RPMI7951 (cell line): ENCODE measurements at regions not wholly inside any gene's neighbourhood (a gene's known extent, or its start where the extent isn't known, plus 50 kb on each side); places are given as distances from the start of the nearest gene placed in this dataset.
A peak's percentile ranks its signal among the peaks of the same experiment; 100 is the strongest.

Experiments
- DNase-seq: peaks from one replicate; pipeline ENCODE4 v3.0.0-alpha.2; 2012; ENCODE audit warnings: low read depth

DNA sequence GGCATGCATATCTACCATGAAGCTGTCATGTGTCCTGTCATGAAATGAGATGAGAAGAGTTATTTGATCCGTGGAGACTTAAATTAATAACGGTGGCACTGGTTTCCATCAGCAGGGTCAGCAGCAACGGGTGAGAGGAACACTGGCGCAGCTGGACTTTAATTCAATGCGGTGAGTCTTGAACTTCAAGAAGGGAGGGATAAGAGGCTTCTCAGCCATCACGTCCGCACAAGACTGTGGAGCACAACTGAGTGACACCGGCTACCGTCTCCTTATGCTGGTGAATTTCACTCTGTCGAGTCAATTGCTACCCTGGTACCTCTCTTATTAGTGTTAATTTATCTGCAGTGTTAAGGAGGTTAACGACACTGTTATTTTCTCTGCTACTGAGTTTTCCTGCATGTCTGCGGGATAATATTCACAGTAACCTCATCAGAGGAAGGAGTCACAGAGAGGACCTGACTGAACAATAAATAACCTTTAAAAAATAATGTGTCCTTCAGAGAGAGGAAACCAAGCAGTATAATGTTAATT lies 236.8 kb downstream of the EPHA4 start:
- DNase-seq = no peak

DNA sequence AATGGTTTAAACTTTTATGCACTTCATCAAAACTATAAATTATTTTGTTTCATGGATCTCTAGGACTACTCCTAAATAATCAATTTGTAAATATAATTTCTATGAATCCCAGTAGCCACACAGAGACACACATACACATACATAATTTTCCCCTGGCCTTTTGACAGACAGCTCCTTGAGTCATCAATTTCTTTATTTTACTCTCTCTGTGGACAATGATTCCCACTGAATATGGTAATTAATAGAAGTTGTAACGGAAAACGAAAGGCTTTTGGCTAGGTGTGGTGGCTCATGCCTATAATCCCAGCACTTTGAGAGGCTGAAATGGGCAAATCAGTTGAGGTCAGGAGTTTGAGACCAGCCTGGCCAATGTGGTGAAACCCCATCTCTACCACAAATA lies 235.1 kb downstream of the EPHA4 start:
- DNase-seq = no peak

DNA sequence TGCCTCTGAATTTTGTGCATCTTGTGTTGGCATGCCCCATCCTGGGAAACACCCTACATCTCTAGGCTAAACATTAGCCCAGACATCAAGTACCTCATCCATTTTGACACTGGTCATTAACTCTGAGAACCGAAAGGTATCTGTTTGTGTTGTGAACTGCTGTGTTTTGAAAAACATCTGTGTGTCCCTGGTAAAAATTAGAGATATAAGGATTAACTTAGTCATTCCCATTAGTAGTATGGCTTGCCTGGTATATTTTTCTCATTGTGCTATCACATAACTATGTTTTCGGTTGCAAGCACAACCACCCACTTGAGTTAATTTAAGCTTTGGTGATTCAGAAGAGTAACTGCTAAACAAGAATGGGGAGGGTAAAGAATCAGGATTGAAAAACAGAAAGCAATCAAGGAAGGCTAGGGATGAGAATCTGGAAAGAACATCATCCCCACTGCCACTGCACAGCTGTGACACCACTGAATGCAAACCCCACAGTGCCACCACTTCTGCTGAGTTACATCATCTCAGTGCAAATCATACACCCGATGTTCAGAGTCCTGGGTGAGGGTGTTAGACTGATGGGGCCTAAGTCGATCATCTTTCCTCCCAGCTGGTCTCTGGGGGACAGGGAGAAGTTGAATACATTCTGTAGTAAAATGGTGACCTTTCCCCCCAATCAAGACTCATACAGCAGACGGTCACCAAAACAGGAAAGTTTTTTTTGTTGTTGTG lies 234.0 kb downstream of the EPHA4 start:
- no peak for DNase-seq

DNA sequence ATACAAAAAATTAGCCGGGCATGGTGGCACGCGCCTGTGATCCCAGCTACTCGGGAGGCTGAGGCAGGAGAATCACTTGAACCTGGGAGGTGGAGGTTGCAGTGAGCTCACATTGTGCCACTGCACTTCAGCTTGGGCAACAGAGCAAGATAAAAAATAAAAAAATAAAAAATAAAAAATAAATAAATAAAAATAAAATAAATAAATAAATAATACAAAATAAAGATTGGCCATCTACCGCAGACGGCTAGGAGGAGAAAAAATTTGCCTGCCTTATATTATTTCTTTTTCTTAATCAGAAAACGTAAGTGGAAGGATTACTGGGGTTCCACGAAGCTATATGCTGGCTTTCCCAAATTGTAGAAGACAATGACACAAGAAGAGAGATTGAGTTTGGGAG lies 229.7 kb downstream of the EPHA4 start:
- no peak for DNase-seq

DNA sequence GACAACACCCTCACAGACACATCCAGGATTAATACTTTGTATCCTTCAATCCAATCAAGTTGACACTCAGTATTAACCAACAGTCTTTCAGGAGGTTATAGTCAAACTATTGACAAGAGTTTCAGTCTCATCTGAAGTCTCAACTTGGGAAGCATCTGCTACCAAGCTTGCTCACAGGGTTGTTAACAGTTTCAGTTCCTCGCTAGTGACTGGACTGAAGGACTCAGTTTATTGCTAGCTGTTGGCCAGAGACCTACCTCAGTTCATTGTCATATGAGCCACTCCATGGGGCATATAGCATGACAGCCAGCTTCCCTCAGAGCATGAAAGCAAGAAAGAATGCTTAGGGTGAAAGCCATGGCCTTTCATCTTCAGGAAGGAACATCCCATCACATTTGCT lies 228.6 kb downstream of the EPHA4 start:
- DNase-seq = no peak

DNA sequence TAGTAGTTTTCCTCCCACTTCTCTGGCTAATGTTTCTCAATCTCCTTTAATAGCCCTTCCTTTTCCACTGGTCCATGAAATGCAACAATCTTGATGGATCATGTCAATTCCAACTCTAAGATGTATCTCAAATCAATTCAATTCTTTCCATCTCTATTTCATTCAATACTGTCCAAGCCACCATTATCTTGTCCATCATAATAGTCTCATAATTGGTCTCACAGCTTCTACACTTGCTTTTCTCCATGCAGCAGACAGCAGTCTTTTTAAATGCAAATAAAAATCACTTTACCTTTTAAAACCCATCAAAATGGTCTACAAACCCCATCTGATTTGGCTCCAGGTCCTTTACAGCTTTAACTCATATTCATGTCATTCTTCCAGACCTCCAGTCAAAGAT lies 226.6 kb downstream of the EPHA4 start:
- DNase-seq = no peak

DNA sequence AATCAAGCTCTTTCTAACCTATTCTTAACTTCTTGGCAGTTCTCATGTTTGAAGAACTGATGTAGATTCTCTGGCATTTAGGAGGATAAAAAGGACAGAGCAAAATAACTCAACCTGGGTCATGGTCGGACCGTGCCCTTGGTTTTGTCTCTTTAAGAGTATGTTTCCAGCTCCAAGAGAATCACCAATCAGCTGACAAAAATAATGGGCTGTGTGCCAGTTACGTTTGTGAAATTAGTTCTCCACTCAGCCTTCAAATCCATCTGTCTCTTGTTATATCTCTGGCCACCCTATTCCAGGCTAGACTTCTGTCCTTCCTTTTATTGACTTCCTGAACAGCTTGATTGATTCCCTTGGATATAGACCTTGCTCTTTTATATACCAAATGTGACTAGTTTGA lies 225.7 kb downstream of the EPHA4 start:
- DNase-seq = no peak

DNA sequence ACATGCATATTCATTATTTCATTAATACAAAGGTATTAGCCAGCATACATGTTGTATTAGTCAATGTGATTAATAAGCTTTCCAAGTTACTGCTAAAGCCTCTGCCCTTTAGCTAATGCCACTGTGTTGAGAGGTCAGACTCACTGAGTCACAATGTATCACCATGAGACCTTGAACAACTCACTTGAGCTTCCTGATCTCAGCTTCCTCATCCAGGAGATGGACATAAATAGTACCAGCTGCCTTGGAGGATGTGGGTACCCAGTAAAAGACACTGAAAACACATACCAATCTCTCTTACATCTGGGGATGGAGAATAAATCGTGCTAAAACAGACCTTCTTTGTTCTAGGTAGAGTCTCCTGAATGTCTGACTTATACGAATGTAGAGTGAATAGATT lies 224.6 kb downstream of the EPHA4 start:
- DNase-seq = peak; percentile 6

DNA sequence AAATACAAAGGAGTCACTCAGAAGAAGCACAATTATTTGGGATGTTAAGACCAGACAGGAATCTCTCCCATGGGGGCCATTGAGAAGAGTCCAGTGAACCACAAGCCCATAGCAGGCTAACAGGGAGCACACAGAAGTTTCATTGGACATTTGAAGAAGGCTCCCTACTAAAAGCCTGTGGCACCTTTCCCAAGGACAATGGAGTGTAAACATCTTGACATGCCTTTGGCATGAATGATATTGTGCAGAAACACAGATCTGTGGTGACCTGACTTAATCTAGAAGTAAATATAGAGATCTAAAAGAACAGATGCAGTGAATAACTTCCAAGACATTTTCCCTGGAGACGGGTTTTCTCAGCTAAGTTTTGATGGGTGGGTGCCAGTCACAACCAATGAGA lies 221.5 kb downstream of the EPHA4 start:
- DNase-seq = no peak

DNA sequence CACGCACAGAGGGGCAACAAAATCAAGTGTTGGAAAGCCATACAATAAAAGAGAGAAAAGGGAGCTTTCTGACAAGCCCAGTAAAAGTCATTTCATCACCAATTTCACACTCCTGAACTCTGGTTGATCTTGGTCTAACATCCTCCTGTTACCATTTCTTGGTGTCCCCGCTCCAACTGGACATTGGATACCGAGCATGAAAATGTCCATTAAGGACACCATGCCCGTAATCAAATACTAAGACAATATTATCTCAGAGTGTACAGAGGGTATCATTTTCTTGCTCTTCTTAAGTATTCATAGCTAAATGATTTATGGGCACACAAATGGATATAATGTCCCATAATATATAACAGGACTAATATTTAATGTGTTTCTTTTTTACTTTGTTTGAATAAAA lies 218.9 kb downstream of the EPHA4 start:
- DNase-seq = no peak

DNA sequence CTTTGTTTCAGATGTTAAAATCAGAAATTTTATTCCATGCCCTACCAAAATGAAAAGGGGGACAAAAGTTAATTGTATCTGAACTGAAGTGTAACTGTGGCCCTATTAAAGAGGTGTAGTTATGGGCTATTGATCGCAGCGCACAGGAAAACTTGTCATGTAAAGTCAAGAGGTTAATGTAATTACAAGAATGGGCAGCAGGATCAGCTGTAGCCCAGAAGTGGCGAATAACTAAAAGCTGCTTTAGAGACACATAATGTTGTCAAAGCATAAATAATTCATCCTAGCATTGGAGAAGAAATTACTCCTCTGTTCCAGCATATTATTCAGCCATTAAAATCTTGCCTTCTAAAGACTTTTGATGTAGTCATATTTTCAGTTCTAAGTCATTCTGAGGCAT lies 211.8 kb downstream of the EPHA4 start:
- no peak for DNase-seq

DNA sequence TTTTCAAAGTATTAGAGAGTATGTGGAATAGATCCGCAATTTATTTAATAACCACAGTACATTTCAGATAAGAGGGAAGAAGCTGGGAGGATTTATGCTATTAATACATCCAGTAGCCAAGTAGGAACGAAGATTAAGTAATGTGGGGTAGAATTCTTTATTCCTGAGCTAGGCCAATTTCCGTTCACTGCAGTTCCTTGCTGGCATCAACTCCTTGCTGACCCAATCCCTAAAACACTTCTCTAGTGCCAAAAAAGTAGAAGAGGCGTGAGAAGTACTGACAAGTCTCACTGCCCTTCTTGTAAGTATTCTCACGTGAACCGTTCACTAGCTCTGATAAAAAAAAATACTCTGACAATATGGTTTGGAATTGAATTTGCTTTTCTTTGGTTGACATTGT lies 211.4 kb downstream of the EPHA4 start:
- DNase-seq = no peak

DNA sequence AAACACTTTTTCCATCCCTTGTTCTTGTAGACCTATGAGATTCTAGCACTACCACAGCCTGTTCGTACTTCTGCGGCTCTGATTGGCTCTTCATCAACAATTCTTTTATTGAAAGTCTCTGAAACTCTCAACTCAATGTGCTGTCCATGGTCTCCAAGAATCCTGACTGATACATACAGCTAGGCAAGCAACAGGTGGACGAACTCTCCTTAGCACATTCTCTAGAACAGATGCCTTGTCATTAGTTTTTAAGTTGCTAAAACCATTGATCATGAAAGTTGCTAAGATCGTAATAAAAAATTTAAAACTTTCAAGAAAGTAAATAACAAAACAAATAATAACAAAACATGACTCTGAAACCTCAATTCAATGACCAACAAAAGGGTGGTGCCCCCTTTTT lies 210.5 kb downstream of the EPHA4 start:
- no peak for DNase-seq

DNA sequence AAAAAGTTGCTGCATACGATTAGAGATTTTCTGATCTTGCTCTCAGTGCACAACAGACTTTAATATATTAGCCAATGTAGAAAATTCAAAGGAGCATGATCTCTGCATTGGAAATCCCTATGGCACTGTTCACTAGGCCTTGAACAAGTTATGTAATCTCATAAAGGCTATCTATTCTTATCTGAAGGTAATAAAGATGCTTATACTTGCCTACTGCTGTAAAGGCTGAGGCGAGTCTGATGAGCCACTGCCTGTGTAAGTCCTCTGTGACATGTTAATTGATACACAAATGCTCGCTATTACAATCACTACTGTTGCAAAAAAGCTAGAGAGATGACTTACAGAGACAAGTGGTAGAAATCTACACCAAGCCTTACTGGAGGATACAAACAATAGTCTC lies 207.4 kb downstream of the EPHA4 start:
- no peak for DNase-seq
